ENCODE measurements at regions not wholly inside any gene's neighbourhood (a gene's known extent, or its start where the extent isn't known, plus 50 kb on each side); places are given as distances from the start of the nearest gene placed in this dataset.

DNA sequence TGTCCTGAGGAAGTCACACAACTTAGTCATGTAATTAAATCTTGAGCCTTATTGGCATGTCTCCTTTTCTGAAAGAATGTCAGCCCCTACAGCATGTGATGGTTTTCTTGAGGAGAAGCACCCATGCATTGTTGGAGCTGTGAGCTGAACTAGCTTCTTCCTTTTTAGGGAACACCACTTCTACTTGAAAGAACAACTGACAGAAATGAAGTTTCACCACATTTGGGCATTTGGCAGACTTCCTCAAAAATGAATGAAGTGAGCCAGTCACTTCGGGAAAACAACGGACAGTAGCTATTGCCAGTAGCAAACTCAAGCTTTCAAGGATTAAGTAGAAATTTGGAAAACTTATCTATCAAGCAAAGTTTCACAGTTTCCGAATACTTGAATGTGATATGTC is 1351.3 kb downstream of the EFNB2 start (continued):
- TF ChIP-seq, protein P1, sequence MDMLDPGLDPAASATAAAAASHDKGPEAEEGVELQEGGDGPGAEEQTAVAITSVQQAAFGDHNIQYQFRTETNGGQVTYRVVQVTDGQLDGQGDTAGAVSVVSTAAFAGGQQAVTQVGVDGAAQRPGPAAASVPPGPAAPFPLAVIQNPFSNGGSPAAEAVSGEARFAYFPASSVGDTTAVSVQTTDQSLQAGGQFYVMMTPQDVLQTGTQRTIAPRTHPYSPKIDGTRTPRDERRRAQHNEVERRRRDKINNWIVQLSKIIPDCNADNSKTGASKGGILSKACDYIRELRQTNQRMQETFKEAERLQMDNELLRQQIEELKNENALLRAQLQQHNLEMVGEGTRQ (IDR thresholded peaks at IDR 0.05; ENCODE audit: low read length), result no peak
- no peak for TF ChIP-seq KDM1A (IDR thresholded peaks at IDR 0.05; ENCODE audit: borderline replicate concordance, low read length)
